GM03348 (cell line): ENCODE measurements at regions not wholly inside any gene's neighbourhood (a gene's known extent, or its start where the extent isn't known, plus 50 kb on each side); places are given as distances from the start of the nearest gene placed in this dataset.
A peak's percentile ranks its signal among the peaks of the same experiment; 100 is the strongest.
"Not testable (repeated sequence)": the region's sequence is repeated elsewhere in the genome, so short reads cannot be mapped to it uniquely, and the experiment has no call there.

Experiments
- DNase-seq: peaks from one replicate; pipeline ENCODE4 v3.0.0; 2012; ENCODE audit warnings: low spot score

DNA sequence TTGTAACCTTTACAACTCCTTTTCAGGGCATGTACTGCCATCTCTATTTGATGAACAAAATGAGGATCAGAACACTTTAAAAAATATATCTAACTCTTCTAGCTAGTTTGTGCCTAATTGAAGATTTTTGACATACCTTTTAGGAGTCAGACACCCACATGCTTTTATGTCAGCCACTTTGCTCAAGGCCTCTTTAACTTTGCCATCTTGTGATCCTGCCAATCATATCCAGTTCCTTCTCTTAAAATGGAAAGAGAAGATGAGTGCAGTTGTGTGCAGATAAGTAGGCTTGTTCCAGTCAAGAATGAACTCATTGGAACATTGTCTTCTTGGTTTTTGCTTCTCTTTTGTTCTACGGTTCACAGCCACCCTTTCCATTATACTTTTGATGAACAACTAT, 425.6 kb upstream of the TNC start:
- no peak for DNase-seq

DNA sequence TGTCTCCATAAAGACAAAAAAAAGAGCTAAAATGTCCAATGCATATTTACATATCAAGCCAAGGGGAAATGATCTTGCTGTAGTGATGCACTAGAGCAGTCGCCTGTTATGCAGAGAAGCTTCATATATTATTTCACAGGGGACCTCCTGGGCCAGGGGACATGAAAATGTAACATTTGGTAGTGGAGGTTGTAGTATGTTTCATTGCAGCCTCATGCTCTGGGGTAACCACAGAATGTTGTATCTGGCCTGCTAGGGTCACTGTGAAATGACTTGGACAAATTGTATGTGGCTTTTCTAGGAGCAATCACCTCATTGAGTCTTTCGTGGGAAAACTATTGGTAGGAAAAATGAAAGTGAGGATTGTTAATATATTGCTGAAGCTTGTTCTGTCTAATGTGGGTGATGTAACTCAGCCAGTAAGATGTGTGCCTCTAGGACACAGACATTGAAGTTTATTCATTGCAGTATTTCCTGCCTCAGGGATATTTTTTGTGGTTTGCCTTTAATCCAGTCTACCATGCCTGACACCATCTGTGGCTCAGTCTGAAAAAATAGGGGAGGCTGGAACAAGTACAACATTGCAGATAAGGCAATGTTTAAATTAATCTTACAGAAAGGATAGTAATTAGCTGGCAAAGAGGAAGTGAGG, 430.8 kb upstream of the TNC start:
- peak; percentile 25 for DNase-seq

DNA sequence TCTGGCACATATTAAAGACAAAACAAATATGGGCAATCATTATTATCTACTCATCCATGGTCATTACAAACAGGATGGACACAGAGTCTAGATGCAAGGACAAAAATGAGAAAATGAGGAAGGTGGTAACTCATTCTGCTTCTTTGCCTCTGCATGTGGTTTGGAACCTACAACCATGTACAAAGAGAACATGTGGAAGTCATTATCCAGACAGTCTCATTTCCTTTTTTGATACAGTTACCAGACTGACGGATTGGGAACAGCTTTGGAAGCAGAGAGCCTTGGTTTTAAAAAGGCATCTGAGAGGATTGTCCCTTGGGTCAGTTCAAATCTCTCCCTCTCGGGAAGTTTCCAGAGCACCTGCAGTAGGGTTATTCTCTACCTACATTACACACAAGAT, 433.4 kb upstream of the TNC start:
- peak; percentile 28 for DNase-seq

DNA sequence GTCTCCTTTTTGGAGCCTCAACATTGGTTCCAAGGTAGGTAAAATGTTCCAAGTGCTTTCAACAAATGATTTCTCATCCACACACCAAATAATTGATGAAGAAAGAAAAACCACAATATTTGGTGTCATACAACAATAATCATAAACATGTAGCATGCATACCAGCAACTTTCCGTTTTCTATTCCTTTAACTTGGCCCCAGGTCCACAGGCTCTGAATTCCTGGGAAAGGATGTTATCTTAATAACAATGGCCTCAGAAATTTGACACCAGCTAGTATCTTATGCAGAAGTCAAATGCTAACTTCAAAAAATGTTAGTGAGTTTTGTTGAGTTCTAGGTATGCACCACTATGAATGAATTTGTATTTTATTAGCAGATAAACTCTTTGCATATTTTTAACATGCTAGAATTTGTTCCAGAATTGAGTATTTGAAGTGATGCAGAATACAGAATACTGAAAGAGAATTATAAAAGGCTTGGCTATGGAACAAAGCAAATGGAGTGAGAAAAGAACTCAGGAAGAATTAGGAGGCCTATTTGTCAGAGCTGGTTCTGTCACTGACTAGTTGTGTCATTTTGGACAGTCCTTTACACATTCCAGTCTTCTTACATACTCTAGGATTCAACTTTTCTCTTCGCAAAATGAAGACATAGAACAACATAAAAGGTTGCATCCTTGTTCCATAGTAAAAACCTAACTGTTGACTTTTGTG, 435.3 kb upstream of the TNC start:
- DNase-seq, result peak; percentile 11

DNA sequence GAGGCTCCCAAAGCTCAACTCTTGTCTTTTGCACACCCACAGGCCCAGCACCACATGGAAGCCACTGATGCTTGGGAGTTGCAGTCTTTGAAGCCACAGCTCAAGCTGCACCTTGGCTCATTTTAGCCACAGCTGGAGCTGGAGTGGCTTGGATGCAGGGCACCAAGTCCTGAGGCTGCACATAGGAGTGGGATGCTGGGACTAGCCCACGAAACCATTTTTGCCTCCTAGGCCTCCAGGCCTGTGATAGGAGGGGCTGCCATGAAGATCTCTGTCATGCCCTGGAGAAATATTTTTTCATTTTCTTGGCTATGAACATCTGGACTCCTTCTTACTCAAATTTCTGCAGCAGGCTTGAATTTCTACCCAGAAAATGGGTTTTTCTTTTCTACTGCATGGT, 438.5 kb upstream of the TNC start:
- no peak for DNase-seq

DNA sequence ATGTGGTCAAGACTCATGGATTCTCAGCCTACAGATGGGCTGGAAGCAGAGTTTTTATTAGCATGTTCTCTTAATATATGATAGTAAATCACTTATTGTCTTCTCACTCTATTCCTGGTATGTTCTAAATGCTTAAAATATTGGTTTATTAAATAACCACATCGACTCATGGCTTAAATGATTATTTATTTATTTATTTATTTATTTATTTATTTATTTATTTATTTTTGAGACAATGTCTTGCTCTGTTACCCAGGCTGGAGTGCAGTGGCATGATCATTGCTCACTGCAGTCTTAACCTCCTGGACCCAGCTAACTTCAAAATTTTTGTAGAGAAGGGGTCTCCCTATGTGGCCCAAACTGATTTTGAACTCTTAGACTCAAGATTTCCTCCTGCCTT, 457.2 kb upstream of the TNC start:
- DNase-seq, result no peak

DNA sequence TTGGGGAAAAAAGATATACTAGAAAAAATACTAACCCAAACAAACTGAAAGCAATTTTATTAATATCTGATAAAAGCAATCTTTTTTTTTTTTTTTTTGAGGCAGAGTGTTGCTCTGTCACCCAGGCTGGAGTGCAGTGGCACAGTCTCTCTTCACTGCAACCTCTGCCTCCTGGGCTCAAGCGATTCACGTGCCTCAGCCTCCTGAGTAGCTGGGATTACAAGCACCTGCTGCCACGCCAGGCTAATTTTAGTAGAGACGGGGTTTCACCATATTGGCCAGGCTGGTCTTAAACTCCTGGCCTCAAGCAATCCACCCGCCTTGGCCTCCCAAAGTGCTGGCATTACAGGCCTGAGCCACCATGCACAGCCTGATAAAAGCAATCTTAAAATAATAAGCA, 467.5 kb upstream of the TNC start:
- not testable (repeated sequence) for DNase-seq

DNA sequence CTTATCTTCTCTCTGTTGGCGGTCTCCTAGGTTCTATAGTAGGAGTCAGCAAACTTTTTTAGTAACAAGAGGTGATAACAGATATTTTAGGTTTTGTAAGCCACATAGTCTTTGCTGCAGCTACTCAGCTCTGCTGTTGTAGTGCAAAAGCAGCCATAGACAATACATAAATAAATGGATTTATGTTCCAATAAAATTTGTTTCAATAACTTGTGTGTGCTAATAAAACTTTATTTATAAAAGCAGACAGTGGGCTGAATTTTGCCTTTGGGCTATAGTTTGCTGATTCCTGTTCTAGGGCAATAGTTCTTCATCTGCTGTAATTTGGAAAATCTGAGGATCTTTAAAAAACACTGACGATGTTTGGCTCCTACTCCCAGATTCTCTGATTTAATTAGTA, 469.4 kb upstream of the TNC start:
- no peak for DNase-seq

DNA sequence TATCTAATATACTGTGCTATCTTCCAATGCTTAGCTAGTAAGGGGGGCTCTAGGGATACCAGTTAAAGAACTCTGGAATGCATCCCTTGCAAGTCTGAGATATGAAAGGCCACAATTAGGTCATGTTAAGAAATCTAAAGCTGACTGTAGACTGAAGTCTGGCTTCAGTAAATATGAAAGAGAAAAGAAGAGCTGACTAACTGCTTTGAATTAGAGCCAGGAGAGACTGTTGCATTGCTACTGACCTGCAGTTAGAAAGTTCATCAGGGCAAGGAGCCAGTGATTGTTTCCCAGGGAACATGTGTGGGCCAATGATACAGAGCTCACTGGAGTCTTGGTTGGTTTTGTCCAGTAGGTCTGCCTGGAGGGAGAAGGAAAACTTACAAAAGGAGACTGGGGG, 472.1 kb upstream of the TNC start:
- DNase-seq, result peak; percentile 67

DNA sequence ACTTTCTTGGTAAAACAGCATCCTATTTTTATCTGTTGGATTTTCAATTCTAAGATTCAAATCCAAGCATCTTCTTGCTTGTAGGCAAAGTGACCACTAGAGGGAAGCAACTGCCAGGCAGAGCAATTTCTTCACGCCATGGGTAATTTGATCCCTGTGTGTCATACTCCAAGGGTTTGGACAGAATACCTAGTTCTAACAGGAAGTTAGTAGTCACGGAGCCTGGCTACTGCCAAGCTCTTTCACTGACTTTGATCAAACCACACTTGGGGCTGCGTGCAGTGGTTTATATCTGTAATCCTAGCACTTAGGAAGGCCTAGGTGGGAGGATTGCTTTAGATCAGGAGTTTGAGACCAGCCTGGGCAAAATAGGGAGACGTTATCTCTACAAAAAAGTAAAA, 473.6 kb upstream of the TNC start:
- peak; percentile 87 for DNase-seq

DNA sequence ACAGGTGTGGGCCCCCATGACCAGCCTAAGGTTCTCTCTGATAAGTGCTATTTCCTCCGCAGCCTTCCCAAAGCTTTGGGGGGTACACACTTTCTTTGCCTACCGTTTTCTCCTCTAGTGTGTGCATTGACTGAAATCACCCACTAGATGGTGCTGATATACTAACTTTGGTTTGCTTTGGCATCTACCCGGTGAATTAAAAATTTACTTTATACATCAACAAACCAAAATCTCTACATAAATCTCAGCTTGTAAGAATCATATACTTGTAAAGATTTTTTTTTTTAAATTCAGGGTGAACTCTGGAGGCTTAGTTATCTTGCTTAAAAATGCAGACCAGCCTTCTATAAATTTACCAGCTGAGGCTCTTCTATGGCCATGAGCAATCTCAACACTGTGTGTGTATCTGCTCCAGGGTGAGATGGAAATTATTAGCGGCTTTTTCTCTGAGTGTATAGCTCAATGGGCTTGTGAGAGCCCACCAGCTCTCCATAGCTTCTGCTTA, 475.7 kb upstream of the TNC start:
- peak; percentile 41 for DNase-seq

DNA sequence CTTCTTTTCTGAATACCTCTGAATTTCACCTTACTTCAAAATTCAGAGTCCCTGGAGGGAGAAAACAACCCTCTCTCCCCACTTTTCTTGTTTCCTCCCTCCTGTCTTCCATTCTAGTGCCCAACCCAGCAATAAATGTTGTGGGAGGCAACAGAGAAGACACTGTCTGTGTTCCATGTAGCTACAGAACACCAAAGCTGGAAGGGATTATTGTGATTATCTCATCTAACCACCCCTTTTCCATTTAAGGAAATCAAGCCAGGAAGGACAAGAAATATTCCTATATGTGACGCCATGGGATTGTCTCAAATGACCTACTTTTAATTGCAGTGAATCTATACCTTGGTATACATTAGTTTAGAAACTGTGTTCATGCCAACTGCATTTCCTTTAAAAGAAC, 476.6 kb upstream of the TNC start:
- peak; percentile 27 for DNase-seq

DNA sequence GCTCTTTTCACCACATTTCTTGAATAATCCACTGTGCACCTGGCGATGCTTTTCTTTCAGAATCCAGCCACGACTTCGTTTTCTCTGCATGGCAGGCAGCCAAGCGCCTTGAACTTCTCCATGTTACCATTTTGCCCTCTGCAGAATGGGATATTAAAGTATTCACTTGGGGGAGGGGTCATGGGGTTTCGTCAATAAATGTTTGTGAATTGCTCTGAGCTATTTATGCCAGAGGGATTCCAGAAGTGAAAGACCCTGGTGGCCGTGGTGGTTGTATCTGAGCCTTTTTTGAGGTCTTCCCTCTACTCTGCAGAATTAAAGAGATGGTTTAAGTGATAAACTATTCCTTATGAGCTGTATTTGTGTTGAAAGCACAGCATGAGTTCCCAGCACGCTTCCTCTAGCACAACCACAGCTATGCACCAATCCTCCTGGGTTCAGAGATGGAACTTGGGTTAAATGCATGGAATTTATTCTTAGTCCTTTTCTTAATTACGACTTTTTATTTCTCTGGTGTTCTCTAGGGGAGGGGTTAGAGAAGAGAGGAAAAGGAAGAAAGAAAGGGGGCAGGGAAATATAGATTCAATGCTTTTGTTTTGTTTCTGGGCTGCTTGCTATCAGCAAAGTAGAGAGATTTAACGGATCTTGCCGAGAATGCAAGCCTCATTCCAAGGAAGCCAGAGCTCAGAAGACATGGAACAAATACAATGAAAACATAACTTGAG, 478.2 kb upstream of the TNC start:
- peak; percentile 74 for DNase-seq

DNA sequence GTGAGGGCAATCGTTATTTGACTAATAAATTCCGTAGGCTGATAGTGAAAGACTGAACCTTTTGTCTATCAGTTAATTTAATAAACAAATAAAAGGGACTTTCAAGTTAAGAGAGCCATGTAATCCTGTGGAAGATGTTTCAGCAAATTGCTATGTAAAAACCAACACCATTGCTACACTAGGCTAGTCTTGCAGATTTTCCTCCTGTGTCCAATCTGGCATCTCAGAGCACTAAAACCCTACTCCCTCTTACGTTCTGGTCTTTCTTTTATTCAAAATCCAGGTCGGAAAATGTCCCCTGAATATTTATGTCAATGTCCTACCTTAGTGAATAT, 478.8 kb upstream of the TNC start:
- no peak for DNase-seq

DNA sequence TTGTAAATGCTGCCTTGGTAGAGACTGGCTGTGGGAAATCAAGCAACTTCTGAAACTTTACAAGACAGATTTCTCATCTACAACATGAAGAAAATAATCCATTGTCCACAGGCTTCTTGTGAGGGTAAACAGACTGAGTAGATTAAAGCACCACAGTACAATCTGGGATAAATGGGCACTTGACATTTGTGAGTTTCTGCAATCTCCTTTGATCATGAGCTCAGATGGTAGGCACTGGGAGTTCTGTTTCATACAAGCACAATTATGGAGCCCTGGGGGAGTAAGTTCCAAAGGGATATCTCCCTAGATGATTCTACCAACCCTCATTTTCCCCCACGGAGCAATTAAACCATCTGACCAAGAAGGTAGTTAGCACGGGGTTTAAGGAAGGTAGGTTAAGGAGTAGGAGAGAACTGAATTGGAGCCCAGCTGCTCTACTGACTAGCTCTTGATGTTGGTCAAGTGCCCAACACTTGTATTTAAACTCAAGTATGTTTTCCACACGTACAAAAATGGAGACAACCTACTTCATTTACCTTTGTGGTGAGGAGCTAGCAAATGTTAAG, 479.5 kb upstream of the TNC start:
- no peak for DNase-seq

DNA sequence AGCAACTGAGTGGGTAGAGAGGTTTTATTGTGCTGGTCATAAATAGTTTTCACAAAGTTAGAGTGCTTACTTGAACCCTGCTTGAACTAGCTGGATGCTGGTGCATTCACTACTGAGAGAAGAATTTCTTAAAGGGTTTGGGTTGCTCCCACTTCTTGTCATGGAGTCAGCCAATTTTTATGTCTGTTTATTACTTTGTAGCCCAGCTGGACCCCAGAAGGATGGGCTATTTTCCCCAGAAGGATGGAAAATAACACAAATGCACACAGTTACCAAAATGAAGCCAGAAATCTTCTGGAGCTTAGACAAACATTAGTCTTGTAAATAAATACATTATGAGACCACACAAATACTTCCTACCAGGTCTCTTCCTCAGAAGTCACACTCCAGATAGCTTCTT, 480.8 kb upstream of the TNC start:
- DNase-seq, result no peak

DNA sequence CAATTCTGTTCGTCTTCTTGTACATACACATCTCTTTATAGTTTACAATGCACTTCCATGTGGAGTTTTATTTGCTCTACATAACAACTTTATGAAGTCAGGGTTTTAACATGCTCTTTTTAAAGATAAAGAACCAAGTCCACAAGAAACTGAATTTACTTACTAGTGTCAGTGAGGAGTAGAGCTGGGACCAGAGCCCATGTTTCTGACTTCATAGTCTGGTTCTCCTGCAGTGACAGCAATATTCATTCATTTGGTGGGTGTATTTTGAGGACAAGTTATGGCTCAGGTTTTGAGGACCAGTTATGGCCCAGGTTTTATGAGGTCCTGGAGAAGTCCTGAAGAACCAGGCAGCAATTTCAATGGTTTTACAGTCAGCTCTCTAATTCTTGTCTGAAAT, 481.9 kb upstream of the TNC start:
- no peak for DNase-seq

DNA sequence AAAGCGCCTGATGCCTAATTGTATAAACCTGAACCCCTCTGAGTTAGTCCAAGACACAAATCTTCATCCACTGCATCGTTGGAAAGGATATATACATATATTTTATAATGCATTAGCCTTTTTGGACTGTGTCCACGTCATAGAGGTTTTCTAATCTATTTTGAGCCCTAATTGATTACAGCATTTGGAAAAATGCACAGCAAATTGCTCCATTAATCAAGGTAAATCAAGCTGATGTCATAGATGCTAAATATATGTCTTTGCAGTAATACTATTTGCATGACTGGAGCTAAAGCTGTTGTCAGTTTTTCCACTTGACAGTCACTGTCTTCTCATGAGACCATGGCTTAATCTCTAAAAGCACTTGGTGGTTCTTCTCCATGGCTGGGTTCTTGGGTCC, 483.5 kb upstream of the TNC start:
- no peak for DNase-seq

DNA sequence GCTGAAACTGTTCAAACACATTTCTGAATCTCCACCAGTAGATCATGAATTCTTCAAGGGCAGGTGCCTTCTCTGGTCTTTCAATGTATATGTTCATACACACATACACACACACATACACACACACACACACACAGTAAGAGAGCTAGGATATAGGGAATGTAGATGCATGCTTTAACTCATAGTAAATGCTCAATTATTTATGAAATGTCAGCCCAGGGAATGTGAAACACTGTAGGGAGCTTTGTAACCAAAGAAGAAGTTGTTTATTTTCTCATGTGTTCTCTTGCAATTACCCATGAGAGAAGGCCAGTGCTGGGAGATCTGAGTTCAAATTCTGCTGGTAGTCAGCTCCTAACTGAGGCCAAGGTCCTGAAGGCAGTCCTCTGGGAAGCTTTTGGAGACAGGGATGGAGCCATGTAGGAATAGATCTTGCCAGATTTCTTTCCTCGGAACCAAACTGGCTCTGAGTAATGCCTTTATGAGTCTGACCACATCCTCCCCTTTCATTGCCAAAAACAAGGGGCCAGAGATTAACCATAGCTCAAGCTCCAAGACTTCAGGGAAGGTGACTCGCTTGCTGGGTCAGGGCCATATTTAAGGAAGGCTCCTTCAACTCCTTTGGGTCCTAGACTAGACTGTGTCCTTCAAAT, 487.0 kb upstream of the TNC start:
- DNase-seq, result peak; percentile 68

DNA sequence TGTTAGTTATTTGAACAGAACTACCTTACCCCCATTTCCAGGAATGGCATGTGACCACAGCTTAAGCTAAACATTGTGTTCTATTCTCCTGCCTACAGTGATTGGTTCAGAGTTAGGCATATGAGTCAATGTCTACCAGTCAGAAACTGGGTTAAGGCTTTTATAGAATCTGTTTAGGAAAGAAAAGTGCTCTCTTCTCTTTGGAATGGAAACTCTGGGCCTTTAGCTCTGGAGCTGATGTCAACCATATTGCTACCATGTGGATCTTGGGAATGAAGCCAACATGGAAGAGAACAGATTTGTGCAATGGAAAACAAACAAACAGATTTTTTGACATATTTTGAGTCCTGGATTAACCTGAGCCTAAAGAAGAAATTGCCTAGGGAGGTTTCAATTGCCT, 488.9 kb upstream of the TNC start:
- no peak for DNase-seq

DNA sequence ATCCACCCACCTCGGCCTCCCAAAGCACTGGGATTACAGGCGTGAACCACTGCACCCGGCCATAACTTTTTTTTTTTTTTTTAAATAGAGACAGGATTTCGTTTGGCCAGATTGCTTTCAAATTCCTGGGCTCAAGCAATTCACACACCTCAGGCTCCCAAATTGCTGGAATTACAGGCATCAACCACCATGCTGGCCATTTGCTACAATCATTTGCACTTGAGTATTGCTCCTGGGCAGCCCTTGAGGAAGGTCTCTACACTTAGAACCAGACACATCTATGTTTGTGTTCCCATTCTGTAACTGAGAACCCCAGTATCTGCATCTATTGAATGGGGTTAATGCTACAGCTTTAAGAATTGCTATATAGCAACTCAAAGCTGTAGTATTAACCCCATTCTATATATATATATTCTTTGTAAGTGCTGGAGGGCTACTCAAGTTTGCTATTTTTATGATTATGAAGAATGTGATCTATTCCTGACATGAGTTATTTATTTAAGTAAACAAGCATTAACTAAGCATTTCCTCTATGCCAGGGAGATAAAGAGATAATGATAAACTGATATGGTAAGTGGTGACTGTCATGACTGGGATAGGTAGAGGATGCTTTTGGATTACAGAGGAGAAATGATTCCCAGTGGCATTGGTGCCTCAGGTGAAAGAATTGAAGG, 496.5 kb upstream of the TNC start:
- DNase-seq, result no peak

DNA sequence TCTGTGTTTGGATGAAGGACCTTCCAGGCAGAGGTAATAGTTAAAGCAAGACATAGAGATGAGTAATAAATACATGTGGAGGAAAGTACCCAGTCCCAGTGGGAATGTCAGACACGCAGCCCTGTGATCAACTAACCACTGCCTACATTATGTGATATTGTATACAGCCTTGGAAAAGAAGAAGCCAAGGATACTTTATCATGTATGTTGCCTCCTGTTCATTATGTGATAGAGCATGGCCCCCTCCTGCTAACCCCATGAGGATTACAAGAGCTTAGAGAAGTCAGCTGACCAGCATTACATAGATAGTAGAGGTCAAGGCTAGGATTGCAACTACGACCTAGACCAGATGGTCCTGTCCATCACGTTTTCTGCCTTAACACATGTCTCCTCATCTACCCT, 497.0 kb upstream of the TNC start:
- DNase-seq, result peak; percentile 25
